Loucy (cell line): ENCODE measurements at regions not wholly inside any gene's neighbourhood (a gene's known extent, or its start where the extent isn't known, plus 50 kb on each side); places are given as distances from the start of the nearest gene placed in this dataset.

Experiments used
- H2AFZ ChIP-seq: fragments of 200-600 bp; sonication (generic); 2 replicates; pipeline ENCODE4 v1.6.0; 2016; ENCODE audit warnings: antibody characterized with exemption, mild to moderate bottlenecking, low read length, moderate library complexity
- H3F3A ChIP-seq: fragments of 200-600 bp; 2 replicates; pipeline ENCODE4 v1.6.0; 2016; ENCODE audit warnings: antibody characterized with exemption, low read depth, mild to moderate bottlenecking
- H3K27me3 ChIP-seq: fragments of 200-600 bp; sonication (generic); 2 replicates; pipeline ENCODE4 v1.6.1; 2014; ENCODE audit warnings: low read length, mild to moderate bottlenecking; ENCODE audit not compliant: insufficient read depth, poor library complexity, severe bottlenecking
- H3K36me3 ChIP-seq: fragments of 200-600 bp; sonication (generic); 2 replicates; pipeline ENCODE4 v1.6.1; 2016; ENCODE audit warnings: low read length; ENCODE audit not compliant: insufficient read depth
- H3K4me1 ChIP-seq: fragments of 200-600 bp; sonication (generic); 2 replicates; pipeline ENCODE4 v1.5.1; 2014; ENCODE audit warnings: low read length, mild to moderate bottlenecking; ENCODE audit not compliant: insufficient read depth, poor library complexity, severe bottlenecking
- H3K4me2 ChIP-seq: fragments of 200-600 bp; sonication (generic); 2 replicates; pipeline ENCODE4 v1.6.0; 2014; ENCODE audit warnings: antibody characterized with exemption, low read length, low read depth, mild to moderate bottlenecking; ENCODE audit not compliant: poor library complexity, severe bottlenecking
- H3K4me3 ChIP-seq: fragments of 200-600 bp; sonication (generic); 2 replicates; pipeline ENCODE4 v1.5.1; 2014; ENCODE audit warnings: low read length, mild to moderate bottlenecking, mixed read lengths; ENCODE audit not compliant: poor library complexity, severe bottlenecking
- H3K79me2 ChIP-seq: fragments of 200-600 bp; sonication (generic); 2 replicates; pipeline ENCODE4 v1.6.1; 2014; ENCODE audit warnings: low read length; ENCODE audit not compliant: insufficient read depth
- H3K9ac ChIP-seq: fragments of 200-600 bp; sonication (generic); 2 replicates; pipeline ENCODE4 v1.6.0; 2014; ENCODE audit warnings: mild to moderate bottlenecking, low read depth, low read length, moderate library complexity; ENCODE audit not compliant: poor library complexity, severe bottlenecking
- H3K9me2 ChIP-seq: fragments of 200-600 bp; sonication (generic); replicated peaks from 2 replicates; pipeline ENCODE4 v1.6.1; 2016; ENCODE audit warnings: low read depth, low read length, mixed read lengths
- H3K9me3 ChIP-seq: fragments of 200-600 bp; sonication (generic); 2 replicates; pipeline ENCODE4 v1.6.1; 2014; ENCODE audit warnings: mild to moderate bottlenecking, antibody characterized with exemption, low read length, low read depth; ENCODE audit not compliant: insufficient read depth
- H4K20me1 ChIP-seq: fragments of 200-600 bp; sonication (generic); 2 replicates; pipeline ENCODE4 v1.6.0; 2014; ENCODE audit warnings: antibody characterized with exemption, low read length, mild to moderate bottlenecking; ENCODE audit not compliant: insufficient read depth, poor library complexity, severe bottlenecking
- EZH2phosphoT487 ChIP-seq: fragments of 200-600 bp; IDR thresholded peaks from 2 replicates; pipeline ENCODE4 v1.6.1; 2018; ENCODE audit warnings: antibody characterized with exemption, mild to moderate bottlenecking, moderate library complexity, borderline replicate concordance
- TF ChIP-seq, protein P1 (sequence below): fragments of 200-600 bp; sonication (generic); conservative IDR thresholded peaks from 2 replicates; pipeline ENCODE4 v1.5.1; 2014; ENCODE audit warnings: mild to moderate bottlenecking, antibody characterized with exemption, low read length

DNA sequence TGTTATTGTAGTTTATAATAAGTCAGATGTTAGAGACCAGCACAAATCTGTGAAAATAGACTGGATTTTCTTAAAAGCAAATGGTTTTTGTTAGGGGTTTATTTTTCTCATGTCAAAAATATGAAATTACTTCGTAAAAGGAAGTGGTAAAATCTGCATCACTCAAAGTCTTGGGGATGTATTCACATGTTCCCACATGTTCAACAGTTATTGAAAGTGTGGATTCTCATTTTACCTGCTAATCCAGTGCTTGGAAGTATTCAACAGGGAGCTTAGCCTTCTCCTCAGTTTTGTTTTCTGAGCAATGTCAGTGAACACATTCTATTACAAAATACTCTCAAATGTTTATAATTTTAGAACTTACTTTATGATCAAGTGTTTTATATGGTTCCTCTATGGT is 352.0 kb downstream of the SOX2 start:
- H3K36me3 ChIP-seq: no peaks in the 10 kb centered on the region
- no peak overlapping the region for H3K9ac ChIP-seq
- H2AFZ ChIP-seq: no peak overlapping the region
- H3K4me1 ChIP-seq: no peaks in the 10 kb centered on the region
- no peaks in the 10 kb centered on the region for H3K9me2 ChIP-seq
- H3K4me3 ChIP-seq: no peak overlapping the region
- TF ChIP-seq, protein P1, sequence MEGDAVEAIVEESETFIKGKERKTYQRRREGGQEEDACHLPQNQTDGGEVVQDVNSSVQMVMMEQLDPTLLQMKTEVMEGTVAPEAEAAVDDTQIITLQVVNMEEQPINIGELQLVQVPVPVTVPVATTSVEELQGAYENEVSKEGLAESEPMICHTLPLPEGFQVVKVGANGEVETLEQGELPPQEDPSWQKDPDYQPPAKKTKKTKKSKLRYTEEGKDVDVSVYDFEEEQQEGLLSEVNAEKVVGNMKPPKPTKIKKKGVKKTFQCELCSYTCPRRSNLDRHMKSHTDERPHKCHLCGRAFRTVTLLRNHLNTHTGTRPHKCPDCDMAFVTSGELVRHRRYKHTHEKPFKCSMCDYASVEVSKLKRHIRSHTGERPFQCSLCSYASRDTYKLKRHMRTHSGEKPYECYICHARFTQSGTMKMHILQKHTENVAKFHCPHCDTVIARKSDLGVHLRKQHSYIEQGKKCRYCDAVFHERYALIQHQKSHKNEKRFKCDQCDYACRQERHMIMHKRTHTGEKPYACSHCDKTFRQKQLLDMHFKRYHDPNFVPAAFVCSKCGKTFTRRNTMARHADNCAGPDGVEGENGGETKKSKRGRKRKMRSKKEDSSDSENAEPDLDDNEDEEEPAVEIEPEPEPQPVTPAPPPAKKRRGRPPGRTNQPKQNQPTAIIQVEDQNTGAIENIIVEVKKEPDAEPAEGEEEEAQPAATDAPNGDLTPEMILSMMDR: no peak
- TF ChIP-seq EZH2phosphoT487: no peak
- H3K79me2 ChIP-seq: no peaks in the 10 kb centered on the region
- H3K27me3 ChIP-seq: no peaks in the 10 kb centered on the region
- H3K9me3 ChIP-seq: no peaks in the 10 kb centered on the region
- no peaks in the 10 kb centered on the region for H3F3A ChIP-seq
- no peaks in the 10 kb centered on the region for H4K20me1 ChIP-seq
- H3K4me2 ChIP-seq: no peak overlapping the region

DNA sequence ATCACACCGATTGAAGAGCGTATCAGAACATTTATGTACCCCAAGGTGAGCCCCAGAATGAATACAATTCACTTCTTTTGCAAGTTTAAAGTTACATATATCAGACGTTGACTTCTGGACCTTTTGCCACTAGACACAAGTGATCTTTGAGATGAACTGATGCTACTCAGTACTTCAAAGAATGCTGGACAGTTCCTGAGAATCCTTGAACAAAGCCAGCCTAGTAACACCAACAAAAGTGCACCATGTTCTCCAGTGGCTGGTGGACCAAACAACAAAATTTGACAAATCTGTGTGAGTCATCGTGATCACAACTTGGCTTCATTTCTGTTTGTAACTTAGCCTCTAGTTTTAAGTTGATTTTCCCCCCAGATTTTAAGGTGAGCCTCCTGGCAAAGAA is 355.7 kb downstream of the SOX2 start:
- H3K79me2 ChIP-seq: no peaks in the 10 kb centered on the region
- no peaks in the 10 kb centered on the region for H3K9me3 ChIP-seq
- no peaks in the 10 kb centered on the region for H3K36me3 ChIP-seq
- H4K20me1 ChIP-seq: no peaks in the 10 kb centered on the region
- no peak overlapping the region for H3K4me3 ChIP-seq
- no peaks in the 10 kb centered on the region for H3K27me3 ChIP-seq
- H3K4me1 ChIP-seq: no peaks in the 10 kb centered on the region
- no peaks in the 10 kb centered on the region for H3K9me2 ChIP-seq
- TF ChIP-seq, protein P1: no peak
- TF ChIP-seq EZH2phosphoT487: no peak
- no peak overlapping the region for H2AFZ ChIP-seq
- H3K9ac ChIP-seq: no peak overlapping the region
- H3F3A ChIP-seq: no peaks in the 10 kb centered on the region
- no peak overlapping the region for H3K4me2 ChIP-seq

DNA sequence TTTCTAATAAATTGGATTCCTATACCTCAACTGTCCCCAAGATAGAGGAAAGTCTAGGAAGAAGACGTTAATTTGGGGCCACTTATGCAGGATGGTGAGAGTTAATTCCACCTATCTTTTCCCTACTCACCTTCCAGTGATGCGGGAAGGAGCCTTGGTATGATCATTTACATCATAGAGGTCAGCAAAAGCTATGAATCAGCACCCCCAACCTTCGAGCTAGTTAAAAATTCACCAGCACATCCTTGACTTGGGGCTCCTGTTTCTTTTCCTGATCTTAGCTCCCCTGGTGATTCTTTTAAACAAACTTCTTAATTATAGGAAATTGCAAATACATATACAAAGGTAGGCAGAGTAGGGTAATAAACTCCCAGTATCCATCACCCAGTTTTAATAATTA is 366.6 kb downstream of the SOX2 start:
- TF ChIP-seq, protein P1: no peak
- no peak for TF ChIP-seq EZH2phosphoT487
- Histone ChIP-seq H3K4me1 (no peaks in the 10 kb centered on the region), H3K79me2 (no peaks in the 10 kb centered on the region), H3K36me3 (no peaks in the 10 kb centered on the region), H3K4me3 (no peak overlapping the region), H3K27me3 (no peaks in the 10 kb centered on the region), H3K9me3 (no peaks in the 10 kb centered on the region), H3K9ac (no peak overlapping the region), H3K4me2 (no peak overlapping the region), H3K9me2 (no peaks in the 10 kb centered on the region), H3F3A (no peaks in the 10 kb centered on the region), H2AFZ (no peak overlapping the region), H4K20me1 (no peaks in the 10 kb centered on the region)
